ENCODE measurements at regions not wholly inside any gene's neighbourhood (a gene's known extent, or its start where the extent isn't known, plus 50 kb on each side); places are given as distances from the start of the nearest gene placed in this dataset.

DNA sequence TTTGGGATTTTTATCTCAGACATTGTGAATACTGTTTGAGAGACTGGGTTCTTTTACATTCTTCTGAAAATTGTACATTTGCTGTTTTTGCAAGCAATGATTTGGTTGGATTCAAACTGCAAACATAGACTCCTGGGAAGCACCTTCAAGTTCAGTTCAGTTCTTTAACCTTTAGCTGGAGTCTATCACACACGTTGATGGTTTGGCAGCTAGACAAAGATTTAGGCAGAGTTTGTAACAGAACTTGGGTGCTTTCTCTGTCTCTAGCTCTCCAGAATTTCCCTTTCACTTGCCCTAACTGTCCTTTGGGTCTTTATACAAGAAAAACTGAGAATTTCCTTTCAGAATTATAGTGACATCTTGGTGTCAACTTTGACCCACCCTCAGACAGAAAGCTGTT lies 556.6 kb downstream of the DIAPH3 start:
- DNase-seq = no peak

DNA sequence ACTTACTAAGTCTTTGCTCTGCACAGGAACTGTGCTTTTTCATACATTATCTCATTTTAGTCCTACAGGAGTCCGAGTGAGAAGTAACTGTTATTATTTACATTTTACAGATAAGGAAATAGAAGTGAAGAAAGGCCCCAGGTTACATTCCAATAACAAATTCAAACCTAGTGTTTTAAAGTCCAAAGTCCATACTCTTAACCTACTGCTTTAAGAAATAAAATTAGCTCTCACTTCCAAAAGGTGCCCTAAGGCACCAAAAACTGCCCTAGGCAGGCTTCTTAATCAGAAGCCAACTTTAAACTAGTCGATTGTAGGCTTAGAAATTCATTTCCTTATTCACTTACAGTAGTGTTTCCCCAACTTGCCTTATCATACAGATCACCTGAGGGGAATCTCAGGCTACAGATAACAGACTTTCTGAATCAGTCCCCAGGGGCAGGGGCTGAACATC lies 555.9 kb downstream of the DIAPH3 start:
- DNase-seq = no peak

GRCh38 chr13:59609421-59609820 lies 554.3 kb downstream of the DIAPH3 start:
- no peak for DNase-seq
